Upper lobe of left lung (tissue), 4 donors: ENCODE measurements at regions not wholly inside any gene's neighbourhood (a gene's known extent, or its start where the extent isn't known, plus 50 kb on each side); places are given as distances from the start of the nearest gene placed in this dataset.

ENCODE experiments used
- POLR2A ChIP-seq, 4 donors: fragments of 450-650 bp; IDR thresholded peaks; one replicate each; pipeline ENCODE4 v1.5.1; 2016 to 2017; ENCODE audit warnings: antibody characterized with exemption in 4 of 4, mild to moderate bottlenecking in 2 of 4
- POLR2AphosphoS5 ChIP-seq, 2 donors: sonication (generic); formaldehyde crosslinking; IDR thresholded peaks; one replicate each; pipeline ENCODE4 v1.5.1; 2017; ENCODE audit warnings: antibody characterized with exemption in 2 of 2
- TF ChIP-seq, protein P1 (sequence below), 6 experiments: fragments of 450-650 bp in 4 of 6; fragments of 200-600 bp in 2 of 6; sonication (generic) in 2 of 6; IDR thresholded peaks; one replicate each; pipeline ENCODE4 v1.5.1; 2016 to 2019; ENCODE audit warnings: antibody characterized with exemption in 6 of 6

DNA sequence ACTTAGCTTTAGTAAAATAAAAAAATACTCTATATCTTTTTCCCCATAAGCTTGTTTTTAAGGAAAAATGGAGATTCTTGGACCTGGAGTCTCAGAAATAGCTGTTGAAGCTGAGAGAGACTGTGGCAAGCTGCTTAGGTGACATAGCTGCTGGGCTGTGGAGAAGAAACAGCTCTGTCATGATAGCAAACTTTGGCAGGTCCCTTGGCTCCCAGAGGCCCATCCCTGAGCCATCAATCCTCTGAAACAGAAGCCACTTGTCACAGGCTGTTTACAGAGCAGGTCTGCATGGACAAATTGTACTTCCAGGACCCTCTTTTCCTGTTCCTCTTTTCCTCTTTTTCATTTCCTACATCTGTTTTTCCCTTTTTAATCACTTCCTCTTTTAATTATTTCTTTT, 1370.1 kb upstream of the CRIM1 start:
- no peak for TF ChIP-seq POLR2A (IDR thresholded peaks at IDR 0.05)
- no peak for TF ChIP-seq POLR2AphosphoS5 (IDR thresholded peaks at IDR 0.05)
- TF ChIP-seq, protein P1, sequence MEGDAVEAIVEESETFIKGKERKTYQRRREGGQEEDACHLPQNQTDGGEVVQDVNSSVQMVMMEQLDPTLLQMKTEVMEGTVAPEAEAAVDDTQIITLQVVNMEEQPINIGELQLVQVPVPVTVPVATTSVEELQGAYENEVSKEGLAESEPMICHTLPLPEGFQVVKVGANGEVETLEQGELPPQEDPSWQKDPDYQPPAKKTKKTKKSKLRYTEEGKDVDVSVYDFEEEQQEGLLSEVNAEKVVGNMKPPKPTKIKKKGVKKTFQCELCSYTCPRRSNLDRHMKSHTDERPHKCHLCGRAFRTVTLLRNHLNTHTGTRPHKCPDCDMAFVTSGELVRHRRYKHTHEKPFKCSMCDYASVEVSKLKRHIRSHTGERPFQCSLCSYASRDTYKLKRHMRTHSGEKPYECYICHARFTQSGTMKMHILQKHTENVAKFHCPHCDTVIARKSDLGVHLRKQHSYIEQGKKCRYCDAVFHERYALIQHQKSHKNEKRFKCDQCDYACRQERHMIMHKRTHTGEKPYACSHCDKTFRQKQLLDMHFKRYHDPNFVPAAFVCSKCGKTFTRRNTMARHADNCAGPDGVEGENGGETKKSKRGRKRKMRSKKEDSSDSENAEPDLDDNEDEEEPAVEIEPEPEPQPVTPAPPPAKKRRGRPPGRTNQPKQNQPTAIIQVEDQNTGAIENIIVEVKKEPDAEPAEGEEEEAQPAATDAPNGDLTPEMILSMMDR (IDR thresholded peaks at IDR 0.05): no peak
